ENCODE measurements at regions not wholly inside any gene's neighbourhood (a gene's known extent, or its start where the extent isn't known, plus 50 kb on each side); places are given as distances from the start of the nearest gene placed in this dataset.

DNA sequence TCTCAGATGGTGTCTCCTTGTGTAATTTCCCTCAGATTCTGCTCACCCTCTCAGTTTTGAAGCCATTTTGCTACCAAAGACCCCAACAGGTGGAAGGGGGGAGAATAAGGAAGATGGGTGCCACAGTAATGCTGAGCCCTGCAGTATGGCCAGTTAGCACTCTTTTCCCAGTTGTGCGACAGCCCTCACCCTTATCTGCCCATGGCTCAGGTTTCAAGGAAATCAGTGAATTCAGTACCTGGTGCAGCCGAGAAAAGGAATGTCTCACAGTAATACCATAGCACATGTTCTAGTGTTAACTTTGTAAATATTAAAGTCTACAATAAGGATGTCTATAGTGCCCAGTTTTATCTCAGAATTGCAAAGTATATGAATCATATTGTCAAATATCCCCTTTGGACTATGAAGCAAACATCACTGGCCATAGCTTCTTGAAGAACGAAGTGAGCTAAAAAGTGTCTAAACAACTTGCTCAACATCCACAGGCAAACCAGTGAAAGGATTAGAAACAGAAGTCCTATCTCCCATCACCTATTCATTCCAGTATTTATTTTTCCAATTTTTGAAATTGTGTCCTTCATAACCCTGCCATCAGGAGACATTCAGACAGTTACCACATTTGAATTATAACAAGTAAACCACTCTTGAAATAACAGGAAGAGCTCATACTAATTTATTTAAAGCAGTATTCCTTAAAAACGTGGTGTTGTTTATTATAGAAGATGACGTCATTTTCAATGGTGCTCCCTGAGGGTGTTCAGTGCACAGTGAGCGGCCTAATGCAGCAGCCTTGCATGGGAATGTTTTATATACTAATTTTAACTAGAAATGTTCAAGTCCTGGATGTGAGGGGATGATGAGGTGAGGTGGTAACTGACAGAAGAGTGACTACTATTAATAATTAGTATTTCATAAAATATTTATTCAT lies 366.2 kb downstream of the TFAP2A start:
- no peak for DNase-seq (ENCODE audit: low read depth)

DNA sequence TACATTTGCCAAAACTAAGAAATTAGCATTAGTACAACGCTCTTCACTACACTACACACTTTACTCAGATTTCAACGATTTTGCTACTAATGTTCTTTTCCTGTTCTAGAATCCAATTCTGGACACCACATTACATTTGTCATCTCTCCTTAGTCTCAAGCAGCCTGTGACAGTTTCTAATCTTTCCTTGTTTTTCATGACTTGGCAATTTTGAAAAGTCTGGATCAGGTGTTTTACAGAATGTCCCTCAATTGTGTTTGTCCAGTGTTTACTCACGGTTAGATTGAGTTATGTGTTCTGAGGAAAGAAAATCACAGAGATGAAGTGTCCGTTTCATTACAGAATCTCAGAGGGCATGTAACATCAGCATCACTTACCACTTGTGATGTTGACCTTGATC lies 372.6 kb downstream of the TFAP2A start:
- no peak for DNase-seq (ENCODE audit: low read depth)

DNA sequence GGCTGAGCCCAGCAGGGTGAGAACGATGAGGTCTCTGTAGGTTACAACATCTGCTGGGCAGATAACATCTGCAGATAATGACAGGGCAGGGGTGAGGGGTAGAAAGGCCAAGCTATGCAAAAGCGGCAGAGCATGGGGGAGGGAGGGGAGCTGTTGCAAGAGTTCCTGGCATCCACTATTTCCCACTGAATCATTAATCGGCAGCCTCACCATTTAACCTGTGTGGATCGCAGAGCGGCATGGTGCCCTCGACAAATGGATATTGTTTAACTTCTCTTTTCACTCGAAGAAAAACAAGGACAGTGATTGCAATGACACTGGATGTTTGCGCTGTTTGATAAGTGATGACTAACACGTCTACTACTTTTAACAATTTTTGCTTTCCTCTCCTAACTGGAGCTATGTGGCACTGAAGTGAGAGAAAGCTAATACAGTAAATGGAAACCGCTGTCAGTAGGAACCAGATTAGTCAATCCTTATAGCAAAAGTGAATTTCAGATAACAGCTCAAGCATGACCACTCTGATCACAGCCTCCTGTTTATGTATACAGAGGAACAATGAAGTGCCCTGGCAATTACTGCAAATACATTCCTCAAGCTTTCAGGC lies 381.5 kb downstream of the TFAP2A start:
- no peak for DNase-seq (ENCODE audit: low read depth)

DNA sequence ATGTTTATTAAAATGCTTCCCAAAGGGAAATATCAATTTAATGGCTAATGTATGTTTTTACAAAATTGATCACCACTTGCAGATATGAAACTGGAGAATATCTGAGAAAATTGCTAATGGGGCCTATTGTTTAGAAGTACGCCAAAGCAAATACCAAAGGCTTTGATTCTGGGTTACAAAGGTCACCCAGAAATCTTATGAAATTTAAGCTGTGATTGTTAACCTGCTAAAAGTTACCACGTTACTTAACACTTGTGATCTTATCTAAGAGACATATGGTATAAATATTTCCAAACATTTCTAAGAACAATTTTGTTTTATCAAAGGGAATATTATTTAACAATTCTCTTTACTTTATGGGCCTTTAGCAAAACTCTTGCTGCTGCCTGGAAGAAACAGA lies 383.3 kb downstream of the TFAP2A start:
- no peak for DNase-seq (ENCODE audit: low read depth)

DNA sequence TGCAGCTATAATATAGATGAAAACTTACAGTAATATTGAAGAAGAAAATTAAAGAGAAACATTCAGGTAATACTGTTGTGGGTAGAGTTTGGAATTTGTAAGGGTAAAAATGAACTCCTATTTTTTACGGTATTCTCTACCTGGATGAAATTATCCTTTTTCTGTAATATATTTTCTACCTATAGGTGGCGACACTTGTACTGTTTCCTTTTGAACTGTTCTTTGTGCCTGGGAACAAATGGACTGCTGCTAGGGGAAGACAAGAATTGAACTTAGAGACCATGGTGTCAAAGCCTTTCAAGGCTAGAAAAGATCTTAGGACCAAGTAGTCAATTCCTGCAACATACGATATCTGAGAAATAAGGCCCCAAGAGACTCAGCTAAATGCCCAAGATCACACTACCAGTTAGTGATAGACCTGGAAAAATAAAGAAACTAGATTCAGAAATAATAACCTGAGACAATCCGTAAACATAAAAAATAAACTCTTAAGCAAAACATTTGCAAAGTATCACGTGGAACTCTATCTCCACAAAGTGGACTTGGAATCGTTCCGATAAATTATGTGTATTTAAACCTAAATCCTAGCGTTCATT lies 383.8 kb downstream of the TFAP2A start:
- DNase-seq (ENCODE audit: low read depth), result no peak

DNA sequence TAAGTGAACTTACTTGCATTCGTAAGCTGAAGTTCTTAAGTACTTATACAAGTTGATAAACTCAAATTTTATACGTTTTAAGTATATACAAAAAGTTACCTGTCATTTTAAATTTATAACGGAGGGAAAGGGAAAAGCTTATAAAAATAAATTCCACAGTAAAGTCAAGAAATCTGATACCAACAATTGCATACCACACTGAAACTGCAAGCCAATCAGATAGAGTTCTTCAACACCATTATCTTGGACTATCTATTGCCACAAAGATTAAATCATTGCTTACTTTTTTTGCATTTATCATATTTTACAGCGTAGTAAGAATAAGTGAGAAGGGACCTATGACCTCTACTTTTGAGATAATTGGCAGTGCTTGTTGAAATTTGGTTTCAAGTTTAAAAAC lies 386.7 kb downstream of the TFAP2A start:
- DNase-seq (ENCODE audit: low read depth), result no peak

DNA sequence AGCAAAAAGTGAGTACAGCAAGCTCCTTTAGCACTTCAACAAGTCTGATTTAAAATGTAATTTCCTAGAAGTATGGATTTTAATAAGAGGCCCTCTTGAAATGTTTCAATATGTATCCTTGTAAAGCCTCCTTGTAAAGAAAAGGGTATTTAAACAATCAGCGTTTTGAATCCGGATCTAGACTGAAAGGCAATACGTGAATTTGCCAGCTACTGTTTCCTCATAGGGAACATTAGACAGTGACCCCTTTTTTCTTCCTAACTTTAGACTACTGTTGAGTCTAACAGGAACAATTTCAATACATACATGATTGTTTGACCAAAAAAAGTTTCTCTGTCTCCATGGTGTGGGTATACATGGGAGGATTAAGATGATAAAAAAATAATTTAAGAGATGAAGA lies 395.0 kb downstream of the TFAP2A start:
- DNase-seq (ENCODE audit: low read depth), result no peak

DNA sequence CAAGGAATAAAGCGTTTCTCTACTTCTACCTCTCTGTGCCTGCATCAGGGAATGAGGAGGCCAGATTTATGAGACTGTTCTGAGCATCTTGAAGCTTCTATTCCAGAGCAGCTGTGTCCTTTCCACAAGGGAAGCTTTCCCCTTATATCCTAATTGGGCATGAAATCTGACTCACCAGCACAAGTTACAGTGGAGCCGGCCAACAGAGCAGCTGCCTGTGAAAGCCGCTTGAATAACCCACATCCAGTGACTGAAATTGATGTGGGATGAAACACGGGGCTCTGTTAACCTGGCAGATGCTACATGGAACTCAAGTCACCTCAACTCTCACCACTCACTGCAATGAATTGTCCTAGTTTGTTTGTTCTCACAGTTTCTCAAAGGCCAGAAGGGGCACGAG lies 400.3 kb downstream of the TFAP2A start:
- DNase-seq (ENCODE audit: low read depth), result no peak

DNA sequence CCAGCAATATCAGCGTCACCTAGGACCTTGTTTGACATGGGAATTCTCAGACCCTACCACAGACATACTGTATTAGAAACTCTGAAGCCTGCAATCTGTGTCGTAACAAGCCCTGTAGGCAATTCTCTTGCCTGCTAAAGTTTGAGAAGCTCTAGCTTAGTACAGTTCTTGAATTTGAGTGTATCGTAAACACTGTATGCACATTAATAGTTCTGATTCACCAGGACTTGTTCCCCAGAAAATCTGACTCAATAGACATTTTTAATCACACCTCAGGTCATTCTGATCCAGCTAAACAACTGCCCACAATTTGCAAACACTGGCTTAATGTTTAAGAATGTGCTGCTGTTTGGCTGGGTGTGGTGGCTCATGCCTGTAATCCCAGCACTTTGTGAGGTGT lies 414.3 kb downstream of the TFAP2A start:
- no peak for DNase-seq (ENCODE audit: low read depth)

DNA sequence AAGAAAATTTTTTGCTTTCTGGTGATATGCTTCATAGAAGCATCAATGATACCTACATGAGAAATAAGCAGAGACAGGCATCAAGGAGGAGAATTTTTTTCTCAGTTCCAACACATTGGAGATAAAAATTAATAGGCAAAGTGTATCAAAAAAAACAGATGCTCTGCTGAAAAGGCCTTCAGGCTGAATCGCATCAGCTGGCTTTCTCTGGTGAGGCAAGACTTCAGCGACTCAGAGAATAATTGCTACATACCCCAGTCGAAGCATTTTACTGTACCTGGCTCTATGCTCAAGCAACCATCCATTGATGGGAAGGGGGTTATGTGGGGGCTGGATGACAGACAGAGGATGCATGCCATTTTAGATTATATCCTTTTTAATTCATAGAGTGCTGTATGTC lies 415.1 kb downstream of the TFAP2A start:
- DNase-seq (ENCODE audit: low read depth), result no peak

DNA sequence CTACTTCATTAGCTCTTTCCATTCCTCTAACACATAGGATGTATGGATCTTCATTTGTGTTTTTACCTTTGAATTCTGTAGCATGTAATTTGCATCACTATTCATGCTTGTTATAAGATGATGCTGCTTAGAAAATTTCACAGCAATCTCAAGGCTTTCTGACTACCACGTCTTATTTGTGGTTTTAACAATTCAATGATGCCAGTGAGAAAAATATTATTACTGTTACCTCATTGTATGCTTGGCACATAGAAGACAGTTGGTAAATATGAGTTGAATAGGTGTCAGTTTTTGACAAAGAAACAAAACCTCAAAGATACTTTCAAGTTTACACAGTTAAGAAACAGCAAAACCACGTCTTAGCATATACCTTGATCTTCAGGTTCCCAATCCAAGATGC lies 428.6 kb downstream of the TFAP2A start:
- DNase-seq (ENCODE audit: low read depth), result no peak

DNA sequence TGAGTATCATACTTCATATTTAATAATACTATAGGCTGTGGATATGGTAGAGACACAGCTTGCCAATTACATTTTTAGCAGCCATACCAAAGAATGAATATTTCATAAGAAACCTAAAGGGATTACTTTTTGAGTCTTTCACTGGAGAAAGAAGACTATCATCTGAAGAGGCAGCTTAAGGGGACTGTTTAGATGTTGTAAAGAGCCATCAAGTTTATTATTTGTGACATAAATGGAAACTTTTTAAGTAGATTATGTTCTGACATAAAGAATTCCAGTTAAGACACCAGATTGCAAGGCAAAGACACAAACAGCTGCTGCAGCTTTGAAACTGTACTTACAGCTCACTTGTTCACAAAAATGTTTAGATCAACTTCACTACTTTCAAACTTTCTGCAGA lies 429.4 kb downstream of the TFAP2A start:
- no peak for DNase-seq (ENCODE audit: low read depth)

DNA sequence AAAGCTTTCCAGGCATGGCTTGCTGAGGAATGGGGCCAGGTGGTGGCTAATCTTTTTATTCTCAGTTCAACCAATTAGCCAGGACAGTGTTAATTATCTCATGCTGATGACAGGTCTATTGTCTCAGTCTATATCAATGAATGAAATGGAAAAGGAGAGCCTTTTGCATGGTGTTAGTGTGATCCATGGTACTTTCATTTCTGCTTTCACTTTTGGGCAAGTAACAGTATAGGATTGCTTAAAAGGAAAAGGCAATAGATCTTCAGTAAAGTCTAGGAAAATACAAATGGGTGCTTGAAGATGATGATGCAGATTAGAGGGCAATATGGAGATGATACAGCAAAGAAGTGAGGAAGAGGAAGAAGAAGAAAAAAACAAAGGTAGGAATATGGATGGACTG lies 430.3 kb downstream of the TFAP2A start:
- no peak for DNase-seq (ENCODE audit: low read depth)

DNA sequence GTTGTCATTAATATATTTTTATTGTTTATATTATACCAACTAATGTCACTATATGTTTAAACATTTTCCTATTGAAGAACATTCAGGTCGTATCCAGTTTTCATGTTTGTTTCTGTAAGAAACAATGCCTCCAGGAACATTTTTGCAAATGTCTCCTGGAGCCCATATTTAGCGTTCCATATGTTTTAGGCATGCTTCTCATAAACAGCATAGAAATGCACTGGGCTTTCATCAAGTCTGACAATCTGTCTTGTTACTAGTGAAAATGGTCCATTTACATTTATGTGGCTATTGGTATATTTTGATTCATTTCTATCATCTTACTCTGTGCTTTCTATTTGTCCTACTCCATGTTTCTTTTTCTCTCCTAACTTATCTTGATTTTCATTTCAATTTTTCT lies 431.7 kb downstream of the TFAP2A start:
- DNase-seq (ENCODE audit: low read depth), result no peak

DNA sequence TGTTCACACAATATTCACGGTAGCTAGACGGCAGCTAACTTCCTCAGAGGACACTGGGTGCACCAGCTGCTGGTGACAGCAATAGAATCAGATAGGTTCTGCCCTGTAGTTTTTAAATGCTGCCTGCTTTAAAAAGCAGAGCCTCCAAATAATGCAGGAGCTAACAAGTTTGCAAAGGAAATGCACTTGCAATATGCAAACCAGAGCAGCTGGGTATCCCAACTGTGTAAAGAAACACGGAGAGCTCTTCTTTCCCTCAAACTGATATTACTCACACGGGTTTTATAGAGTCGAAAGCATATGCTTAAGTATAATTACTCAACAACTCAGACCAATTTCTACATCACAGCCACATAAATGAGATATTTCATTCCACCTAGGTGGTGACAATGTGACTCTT lies 432.7 kb downstream of the TFAP2A start:
- DNase-seq (ENCODE audit: low read depth), result no peak

DNA sequence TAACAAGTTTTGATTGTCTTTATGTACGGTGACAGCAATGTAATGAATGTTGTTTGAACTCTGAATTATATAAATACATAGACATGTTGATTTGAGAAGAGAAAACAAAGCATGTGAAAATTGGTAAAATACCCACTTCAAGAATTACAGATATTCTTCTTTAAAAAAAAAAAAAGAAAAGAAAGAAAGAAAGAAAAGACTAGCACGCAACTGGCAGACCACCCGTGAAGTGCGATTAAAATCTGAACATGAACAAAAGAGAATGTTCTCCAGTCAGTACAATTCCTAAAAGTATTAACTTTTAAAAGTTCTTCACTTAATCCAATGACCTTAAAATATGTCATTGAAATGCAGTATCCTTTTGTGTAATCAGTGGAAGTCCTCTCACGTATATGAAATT lies 434.9 kb downstream of the TFAP2A start:
- DNase-seq (ENCODE audit: low read depth), result no peak

DNA sequence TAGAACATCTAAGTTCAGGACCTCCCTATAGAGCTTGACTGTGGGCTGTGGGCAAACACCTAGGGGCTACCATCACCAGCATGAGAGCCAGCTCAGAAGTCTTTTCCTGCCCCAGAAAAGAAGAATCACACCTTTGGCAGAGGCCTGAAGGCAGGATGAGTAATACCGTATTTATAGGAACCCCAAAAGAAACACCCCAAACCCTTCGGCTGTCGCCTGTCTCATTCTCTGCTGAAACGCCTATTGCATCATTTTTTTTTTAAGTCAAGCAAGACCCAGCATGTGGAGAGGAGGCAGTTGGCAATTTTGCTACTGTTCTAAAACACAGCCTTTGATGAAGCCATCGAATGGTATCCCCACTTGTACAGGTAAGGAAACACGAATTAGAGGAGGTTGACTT lies 436.4 kb downstream of the TFAP2A start:
- no peak for DNase-seq (ENCODE audit: low read depth)

DNA sequence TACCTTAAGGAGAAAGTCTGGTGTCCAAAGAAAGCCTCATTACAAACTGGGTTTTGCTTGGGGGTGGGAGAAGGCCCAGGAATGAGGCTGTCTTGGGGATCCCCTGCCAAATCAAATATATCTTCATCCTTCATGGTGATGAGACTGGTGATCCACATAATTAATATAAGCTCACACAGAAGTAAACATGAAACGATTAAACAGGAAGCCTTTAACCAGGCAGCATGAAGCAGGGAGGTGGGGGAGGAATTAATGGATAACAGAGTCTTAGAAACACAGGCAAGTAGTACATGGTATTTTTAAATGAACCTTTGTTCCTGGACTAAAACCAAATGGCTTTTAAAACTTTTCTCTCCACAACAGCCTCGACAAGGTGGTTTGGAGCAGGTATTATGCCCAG lies 437.5 kb downstream of the TFAP2A start:
- DNase-seq (ENCODE audit: low read depth), result no peak

DNA sequence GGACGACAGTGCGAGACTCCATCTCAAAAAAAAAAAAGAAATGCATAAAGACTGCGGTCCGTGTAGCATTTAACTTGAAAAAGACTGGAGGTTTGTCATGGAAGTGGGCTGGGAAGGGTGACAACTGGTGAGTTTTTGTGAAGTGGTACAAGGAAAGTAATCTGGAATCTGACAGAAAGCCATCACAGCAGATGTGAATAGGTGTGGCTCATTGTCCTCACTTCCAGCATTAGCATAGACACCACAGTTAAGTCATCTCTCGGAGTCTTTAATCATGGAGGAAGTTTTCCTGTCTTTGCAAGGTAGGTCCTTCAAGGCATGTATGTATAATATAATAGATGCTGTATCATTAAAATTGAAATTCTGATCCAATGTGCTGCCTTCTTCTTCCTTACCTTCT lies 453.2 kb downstream of the TFAP2A start:
- DNase-seq (ENCODE audit: low read depth), result no peak

DNA sequence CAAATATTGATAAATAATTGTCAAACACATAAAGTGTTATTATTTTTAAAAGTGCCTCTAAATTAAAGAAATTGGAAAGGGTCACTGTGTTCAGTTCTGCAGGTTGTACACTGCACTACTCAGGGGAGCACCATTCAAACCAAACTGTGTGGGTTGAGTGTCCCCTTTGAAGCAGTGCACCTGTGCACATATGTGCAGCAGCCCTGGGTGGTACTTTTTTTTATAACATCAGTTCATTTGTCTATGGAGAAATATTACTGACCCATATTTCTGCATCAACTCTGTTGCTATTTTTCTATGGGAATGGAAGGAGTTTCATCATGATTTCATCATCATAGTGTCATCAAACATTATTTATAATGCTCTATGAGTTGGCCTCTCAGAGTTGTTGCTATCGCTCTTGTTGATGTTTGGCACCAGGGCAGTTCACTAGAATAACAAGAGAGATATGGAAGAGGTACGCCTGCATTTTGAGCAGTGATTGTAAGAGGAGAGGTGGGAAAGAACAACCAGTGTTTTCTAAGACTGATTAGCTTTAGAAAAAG lies 457.6 kb downstream of the TFAP2A start:
- DNase-seq (ENCODE audit: low read depth), result no peak

DNA sequence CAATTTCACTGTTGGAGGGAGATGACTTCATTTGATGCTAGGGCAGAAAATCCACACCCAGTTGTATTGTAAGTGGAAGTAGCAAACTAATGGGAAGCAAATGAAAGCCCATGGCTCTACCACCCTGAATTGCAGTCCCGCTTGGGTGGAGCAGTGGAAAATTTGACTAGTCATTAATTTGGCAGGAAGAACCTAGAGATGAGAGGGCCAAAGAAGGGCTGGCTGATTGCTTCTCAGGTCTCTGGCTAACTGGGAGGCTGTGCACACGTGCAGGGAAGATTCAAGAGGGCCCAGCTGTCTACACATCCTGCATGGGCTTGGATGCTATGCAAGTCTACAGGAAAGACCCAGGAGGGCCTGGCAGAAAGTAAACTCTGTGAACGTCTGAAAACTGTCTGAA lies 466.2 kb downstream of the TFAP2A start:
- DNase-seq (ENCODE audit: low read depth), result no peak

DNA sequence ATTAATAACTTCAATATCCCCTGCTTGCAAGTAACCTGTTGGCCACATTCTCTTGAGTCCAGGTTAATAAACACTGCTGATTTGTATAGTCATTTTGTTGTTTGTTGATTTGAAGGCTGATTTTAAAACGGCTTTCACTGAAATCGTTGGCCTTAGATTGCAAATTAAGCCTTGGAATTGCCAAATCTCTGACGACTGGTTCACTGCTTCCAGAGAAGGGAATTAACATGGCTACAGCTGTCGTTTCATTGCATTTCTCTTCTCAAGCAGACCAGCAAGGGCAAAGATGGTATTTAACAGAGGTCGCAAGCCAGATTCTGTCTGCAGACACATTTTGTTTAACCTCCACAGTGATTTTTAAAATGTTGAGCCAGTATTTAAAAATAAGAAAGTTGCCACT lies 470.9 kb downstream of the TFAP2A start:
- no peak for DNase-seq (ENCODE audit: low read depth)

DNA sequence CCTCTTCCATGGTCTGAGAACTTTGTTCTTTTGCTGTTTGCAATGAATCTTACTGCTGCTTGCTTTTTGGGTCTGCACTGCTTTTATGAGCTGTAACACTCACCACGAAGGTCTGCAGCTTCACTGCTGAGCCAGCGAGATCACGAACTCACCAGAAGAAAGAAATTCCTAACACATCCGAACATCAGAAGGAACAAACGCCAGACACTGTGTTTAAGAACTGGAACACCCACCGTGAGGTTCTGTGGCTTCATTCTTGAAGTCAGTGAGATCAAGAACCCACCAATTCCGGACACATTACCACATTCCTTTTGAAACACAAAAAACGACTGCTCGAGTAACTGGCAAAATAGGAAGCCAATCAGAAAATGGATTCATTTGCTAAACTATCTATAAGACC lies 471.8 kb downstream of the TFAP2A start:
- no peak for DNase-seq (ENCODE audit: low read depth)
